ENCODE measurements at regions not wholly inside any gene's neighbourhood (a gene's known extent, or its start where the extent isn't known, plus 50 kb on each side); places are given as distances from the start of the nearest gene placed in this dataset.

DNA sequence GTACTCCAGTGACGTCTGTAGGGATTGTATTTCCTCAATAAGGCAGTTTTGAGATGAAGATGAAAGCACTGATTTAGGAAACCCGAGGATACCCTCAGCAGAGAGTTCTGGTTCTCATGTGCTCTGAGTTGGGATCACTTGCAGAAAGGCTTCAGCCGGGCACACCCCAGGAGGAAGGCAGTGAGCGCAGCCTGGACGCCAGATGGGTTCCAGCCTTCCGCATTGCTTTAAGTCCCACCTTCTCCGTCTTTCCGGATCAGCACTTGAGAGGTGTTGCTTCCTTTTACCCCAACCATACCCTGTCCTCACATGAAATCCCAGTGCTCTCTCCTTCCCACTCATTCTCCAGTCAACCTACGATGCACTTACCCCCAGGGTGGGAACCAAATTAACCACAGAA is 239.5 kb upstream of the CADM1 start:
- intact Hi-C loops (cut with DNase I, micrococcal nuclease), result no loop called here
- DNase-seq (no peak), ATAC-seq (no peak)
- Histone ChIP-seq H3K4me3 (no peak overlapping the region), H3K4me1 (ENCODE audit: low read depth) (no peaks in the 10 kb centered on the region), H3K9me3 (no peaks in the 10 kb centered on the region), H3K36me3 (ENCODE audit: low read depth) (no peaks in the 10 kb centered on the region)
- no peak for TF ChIP-seq CTCF (IDR thresholded peaks at IDR 0.05)

GRCh38 chr11:115741376-115742107 is 237.3 kb upstream of the CADM1 start:
- DNase-seq (no peak), ATAC-seq (no peak)
- Histone ChIP-seq H3K4me1 (ENCODE audit: low read depth) (no peaks in the 10 kb centered on the region), H3K9me3 (no peaks in the 10 kb centered on the region), H3K4me3 (no peak overlapping the region), H3K36me3 (ENCODE audit: low read depth) (no peaks in the 10 kb centered on the region)
- no peak for TF ChIP-seq CTCF (IDR thresholded peaks at IDR 0.05)
- intact Hi-C loops (cut with DNase I, micrococcal nuclease), result no loop called here

- no peak overlapping the region for H3K4me3 ChIP-seq
- TF ChIP-seq CTCF (IDR thresholded peaks at IDR 0.05), result no peak
- no peaks in the 10 kb centered on the region for H3K4me1 ChIP-seq (ENCODE audit: low read depth)
- intact Hi-C loops (cut with DNase I, micrococcal nuclease), result no loop called here
- ATAC-seq (no peak), DNase-seq (no peak)
- no peaks in the 10 kb centered on the region for H3K36me3 ChIP-seq (ENCODE audit: low read depth)
- H3K9me3 ChIP-seq, result no peaks in the 10 kb centered on the region
Observed at GRCh38 chr11:115740324-115740723, 236.1 kb upstream of the CADM1 start.

DNA sequence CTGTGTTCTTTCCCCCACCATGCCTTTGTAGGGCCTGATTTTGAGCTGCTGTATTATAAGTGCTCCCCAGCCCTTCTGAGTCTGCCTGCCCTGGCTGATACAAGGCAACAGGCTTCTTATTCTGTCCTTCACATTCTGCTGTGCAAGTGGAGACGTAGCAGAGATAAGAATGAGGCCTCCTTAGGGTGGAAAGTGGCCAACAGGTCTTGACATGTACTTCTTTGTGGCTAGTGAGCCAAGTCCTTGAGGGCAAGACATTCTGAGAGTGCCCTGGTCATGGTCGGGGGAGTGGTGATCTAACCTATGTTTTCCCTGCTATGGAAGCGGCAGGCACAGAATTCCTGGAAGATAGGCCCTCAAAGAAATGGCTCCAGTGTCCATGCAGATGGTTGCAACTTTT is 235.7 kb upstream of the CADM1 start:
- intact Hi-C loops (cut with DNase I, micrococcal nuclease), result no loop called here
- H3K36me3 ChIP-seq (ENCODE audit: low read depth), result no peaks in the 10 kb centered on the region
- no peak for DNase-seq
- no peak overlapping the region for H3K4me3 ChIP-seq
- no peaks in the 10 kb centered on the region for H3K4me1 ChIP-seq (ENCODE audit: low read depth)
- H3K9me3 ChIP-seq, result no peaks in the 10 kb centered on the region
- no peak for ATAC-seq
- no peak for TF ChIP-seq CTCF (IDR thresholded peaks at IDR 0.05)

DNA sequence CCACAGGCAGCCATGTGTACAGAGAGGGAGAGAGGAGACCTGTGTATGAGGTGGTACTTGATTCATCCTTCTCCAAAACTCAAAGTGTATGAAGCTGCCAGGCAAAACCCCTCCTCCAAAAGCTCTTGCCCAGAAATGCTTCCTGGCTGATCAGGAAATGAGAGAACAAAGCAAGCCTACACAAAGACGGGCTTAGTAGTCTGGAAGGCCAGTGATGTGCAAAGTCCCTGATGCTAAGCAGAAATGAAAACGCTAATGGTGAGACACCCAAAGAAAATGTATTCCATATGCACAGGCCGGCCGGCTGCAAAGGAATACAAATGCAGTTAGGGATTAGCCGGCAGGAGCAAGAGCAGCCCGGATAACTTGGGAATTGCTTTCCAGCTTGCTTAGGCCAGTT is 234.9 kb upstream of the CADM1 start:
- ATAC-seq (no peak), DNase-seq (no peak)
- Histone ChIP-seq H3K4me1 (ENCODE audit: low read depth) (no peaks in the 10 kb centered on the region), H3K4me3 (no peak overlapping the region), H3K9me3 (no peaks in the 10 kb centered on the region), H3K36me3 (ENCODE audit: low read depth) (no peaks in the 10 kb centered on the region)
- intact Hi-C loops (cut with DNase I, micrococcal nuclease), result no loop called here
- no peak for TF ChIP-seq CTCF (IDR thresholded peaks at IDR 0.05)

GRCh38 chr11:115737875-115738274 is 233.7 kb upstream of the CADM1 start:
- intact Hi-C loops (cut with DNase I, micrococcal nuclease), result no loop called here
- DNase-seq, result no peak
- no peaks in the 10 kb centered on the region for H3K9me3 ChIP-seq
- no peak for TF ChIP-seq CTCF (IDR thresholded peaks at IDR 0.05)
- no peaks in the 10 kb centered on the region for H3K4me1 ChIP-seq (ENCODE audit: low read depth)
- no peak overlapping the region for H3K4me3 ChIP-seq
- H3K36me3 ChIP-seq (ENCODE audit: low read depth), result no peaks in the 10 kb centered on the region
- ATAC-seq, result no peak
